GM18519 (cell line): ENCODE measurements at regions not wholly inside any gene's neighbourhood (a gene's known extent, or its start where the extent isn't known, plus 50 kb on each side); places are given as distances from the start of the nearest gene placed in this dataset.
"Not testable (repeated sequence)": the region's sequence is repeated elsewhere in the genome, so short reads cannot be mapped to it uniquely, and the experiment has no call there.

Source experiments
- ATAC-seq: cut with Tn5 transposase; IDR thresholded peaks from one replicate; pipeline ENCODE4 v1.9.1; 2021; ENCODE audit warnings: mild to moderate bottlenecking, moderate library complexity; ENCODE audit not compliant: unreplicated experiment, low FRiP score

- ATAC-seq = not testable (repeated sequence)
Observed at GRCh38 chr4:131747203-131747602, 1401.9 kb upstream of the PCDH10 start.

DNA sequence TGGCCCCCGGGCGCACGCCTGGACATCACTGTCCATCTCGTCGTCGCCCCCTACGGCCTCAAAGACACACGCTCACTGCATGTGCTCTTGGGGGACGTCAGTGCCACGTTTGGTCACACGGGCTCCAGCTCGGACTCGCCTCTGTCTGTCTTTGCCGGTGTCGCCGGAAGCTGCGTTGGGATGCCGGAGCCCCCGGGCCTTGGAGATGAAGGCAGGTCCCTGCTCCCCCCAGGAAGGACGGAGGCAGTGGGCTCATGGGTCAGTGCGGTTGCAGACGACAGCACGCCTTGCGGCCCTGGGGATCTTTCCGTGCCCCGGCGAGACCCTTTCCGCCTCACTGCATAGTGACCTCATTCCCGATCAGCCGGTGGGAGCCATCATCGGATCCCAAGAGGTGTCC, 1399.9 kb upstream of the PCDH10 start:
- not testable (repeated sequence) for ATAC-seq

GRCh38 chr4:131750006-131750405, 1399.1 kb upstream of the PCDH10 start:
- not testable (repeated sequence) for ATAC-seq

DNA sequence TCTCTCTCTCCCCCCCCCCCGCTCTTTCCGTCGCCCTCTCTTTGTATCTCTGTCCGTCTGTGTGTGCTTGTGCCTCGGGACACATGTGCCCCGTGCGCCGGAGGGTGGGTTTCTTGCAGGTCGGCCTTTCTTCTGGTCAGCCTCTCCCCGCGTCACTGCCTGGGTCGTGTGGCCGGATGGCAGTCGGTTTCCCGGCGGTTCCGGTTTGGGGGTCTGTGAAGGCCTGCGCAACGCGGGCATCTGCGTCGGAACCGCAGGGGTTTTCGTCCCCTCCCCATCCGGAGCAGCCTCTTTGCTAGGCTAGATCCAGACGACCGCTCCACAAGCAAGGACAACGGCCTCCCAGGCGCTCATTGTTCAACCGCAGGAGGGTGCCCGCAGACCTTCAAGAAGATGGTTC, 1398.6 kb upstream of the PCDH10 start:
- ATAC-seq = not testable (repeated sequence)

GRCh38 chr4:131762234-131762633, 1386.9 kb upstream of the PCDH10 start:
- not testable (repeated sequence) for ATAC-seq

DNA sequence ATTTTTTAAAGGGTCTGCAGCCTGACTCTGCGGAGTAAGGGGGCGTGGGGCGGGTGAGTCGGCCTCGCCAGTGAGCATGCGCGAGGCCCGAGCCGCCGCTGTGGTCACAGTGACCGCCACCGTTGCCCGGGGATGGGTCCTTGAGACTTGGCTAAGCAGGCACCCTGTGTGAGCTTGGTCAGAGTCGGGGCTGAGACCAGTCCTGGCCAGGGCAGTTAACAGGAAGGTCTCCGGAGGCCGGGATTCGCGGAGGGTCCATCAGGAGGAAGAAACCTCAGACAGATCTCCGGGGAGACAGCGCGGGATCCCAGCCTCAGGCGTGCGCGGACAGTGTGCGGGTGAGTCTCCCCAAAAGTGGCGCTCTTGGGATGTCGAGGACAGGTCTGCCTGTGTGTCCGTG, 1384.4 kb upstream of the PCDH10 start:
- ATAC-seq = no peak

DNA sequence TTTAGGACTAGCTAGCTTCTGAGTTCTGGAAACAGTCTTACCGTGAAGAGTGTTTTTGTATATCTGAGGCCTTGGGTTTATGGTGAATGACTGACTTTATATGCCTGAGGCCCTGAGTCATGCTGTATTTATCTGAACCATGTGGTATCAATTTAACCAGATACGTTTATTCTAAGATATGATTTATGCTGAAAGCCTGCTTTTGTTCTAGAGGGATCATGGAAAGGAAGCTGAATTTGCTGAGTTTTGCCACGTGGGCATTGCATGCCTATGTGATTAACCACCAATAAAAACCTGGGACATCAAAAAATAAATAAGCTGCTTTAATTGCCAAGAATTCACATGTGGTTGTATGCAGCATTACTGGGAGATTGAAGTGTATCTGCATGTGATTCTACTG, 1374.7 kb upstream of the PCDH10 start:
- not testable (repeated sequence) for ATAC-seq

- not testable (repeated sequence) for ATAC-seq
Observed at GRCh38 chr4:131810565-131810964, 1338.5 kb upstream of the PCDH10 start.
